Stomach (tissue), 4 donors: ENCODE measurements at regions not wholly inside any gene's neighbourhood (a gene's known extent, or its start where the extent isn't known, plus 50 kb on each side); places are given as distances from the start of the nearest gene placed in this dataset.

Experiments used
- EP300 ChIP-seq: sonication (generic); formaldehyde crosslinking; IDR thresholded peaks from one replicate; pipeline ENCODE4 v1.6.1; 2017; ENCODE audit warnings: antibody characterized with exemption
- POLR2A ChIP-seq, 4 donors: fragments of 450-650 bp; IDR thresholded peaks; one replicate each; pipeline ENCODE4 v1.6.1; 2016; ENCODE audit warnings: antibody characterized with exemption in 4 of 4, control low read depth in 2 of 4, mild to moderate bottlenecking in 1 of 4, moderate library complexity in 1 of 4
- TF ChIP-seq, protein P1 (sequence below), 7 experiments: fragments of 450-650 bp in 4 of 7; fragments of 200-600 bp in 3 of 7; sonication (generic) in 3 of 7; IDR thresholded peaks; one replicate each; pipeline ENCODE4 v1.5.1; 2016 to 2019; ENCODE audit warnings: antibody characterized with exemption in 7 of 7, control low read depth in 2 of 7, mild to moderate bottlenecking in 1 of 7

DNA sequence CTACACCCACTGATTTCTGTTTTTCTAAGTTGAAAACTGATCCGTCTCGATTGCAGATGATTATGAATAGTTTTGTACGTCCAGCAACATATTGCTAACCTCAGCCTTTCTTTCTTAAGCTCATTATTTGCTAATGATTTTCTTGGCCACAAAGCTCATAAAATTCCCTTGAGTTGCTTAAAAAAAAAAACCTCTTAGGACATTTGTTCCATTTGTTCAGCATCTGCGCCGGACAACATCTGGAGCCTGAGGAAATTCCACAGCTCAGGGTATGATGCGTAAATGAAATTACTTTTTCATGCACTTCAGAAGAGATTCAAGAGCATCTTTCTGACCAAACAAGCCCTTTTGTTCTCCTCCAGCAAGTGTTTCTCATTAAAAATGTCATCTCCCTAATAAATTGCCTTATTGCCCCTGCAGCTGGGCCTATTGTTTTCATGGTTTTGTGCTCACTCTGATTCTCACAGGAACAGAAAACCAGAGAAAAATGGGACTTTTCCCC is 249.1 kb upstream of the MCTP2 start:
- TF ChIP-seq, protein P1, sequence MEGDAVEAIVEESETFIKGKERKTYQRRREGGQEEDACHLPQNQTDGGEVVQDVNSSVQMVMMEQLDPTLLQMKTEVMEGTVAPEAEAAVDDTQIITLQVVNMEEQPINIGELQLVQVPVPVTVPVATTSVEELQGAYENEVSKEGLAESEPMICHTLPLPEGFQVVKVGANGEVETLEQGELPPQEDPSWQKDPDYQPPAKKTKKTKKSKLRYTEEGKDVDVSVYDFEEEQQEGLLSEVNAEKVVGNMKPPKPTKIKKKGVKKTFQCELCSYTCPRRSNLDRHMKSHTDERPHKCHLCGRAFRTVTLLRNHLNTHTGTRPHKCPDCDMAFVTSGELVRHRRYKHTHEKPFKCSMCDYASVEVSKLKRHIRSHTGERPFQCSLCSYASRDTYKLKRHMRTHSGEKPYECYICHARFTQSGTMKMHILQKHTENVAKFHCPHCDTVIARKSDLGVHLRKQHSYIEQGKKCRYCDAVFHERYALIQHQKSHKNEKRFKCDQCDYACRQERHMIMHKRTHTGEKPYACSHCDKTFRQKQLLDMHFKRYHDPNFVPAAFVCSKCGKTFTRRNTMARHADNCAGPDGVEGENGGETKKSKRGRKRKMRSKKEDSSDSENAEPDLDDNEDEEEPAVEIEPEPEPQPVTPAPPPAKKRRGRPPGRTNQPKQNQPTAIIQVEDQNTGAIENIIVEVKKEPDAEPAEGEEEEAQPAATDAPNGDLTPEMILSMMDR (IDR thresholded peaks at IDR 0.05), result no peak
- TF ChIP-seq EP300, result no peak
- no peak for TF ChIP-seq POLR2A (IDR thresholded peaks at IDR 0.05)
